ENCODE measurements at regions not wholly inside any gene's neighbourhood (a gene's known extent, or its start where the extent isn't known, plus 50 kb on each side); places are given as distances from the start of the nearest gene placed in this dataset.
A peak's percentile ranks its signal among the peaks of the same experiment; 100 is the strongest.
"Not testable (repeated sequence)": the region's sequence is repeated elsewhere in the genome, so short reads cannot be mapped to it uniquely, and the experiment has no call there.

- DNase-seq (ENCODE audit: low read depth, low spot score); H3K27ac ChIP-seq; H3K4me3 ChIP-seq; H3K9me3 ChIP-seq (ENCODE audit: low read depth, low read length); H3K36me3 ChIP-seq (ENCODE audit: insufficient read depth, low read length); H3K9ac ChIP-seq (ENCODE audit: insufficient read length): not testable (repeated sequence)
Measured at GRCh38 chr9:41679312-41679711, 449.9 kb downstream of the CNTNAP3B start.

DNA sequence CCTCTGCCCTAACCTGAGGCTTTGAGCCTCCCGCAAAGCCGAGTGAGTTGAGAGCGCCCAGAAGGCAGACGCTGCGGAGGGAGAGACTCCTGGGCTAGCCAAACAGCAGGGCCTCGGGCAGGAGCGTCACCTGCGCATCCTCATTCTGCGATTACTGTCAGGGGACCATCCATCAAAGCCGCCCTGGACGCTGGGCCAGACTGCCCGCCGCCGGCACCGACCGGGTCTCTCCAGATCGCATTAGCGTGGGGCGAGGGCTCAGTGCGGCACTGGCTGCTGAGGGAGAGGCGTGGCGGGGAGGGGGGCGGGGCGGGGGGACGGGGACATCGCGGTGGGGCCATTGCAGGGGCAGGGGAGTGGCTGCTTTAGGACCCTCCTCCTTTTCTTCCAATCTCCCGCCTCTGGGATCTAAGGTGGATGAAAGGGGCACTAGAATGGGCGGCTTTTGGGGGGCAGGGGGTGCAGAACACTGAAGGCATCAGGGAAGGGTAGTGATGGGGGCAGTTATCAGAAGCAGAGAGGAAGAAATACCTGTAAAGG, 465.7 kb downstream of the CNTNAP3B start:
- H3K27ac ChIP-seq; H3K36me3 ChIP-seq (ENCODE audit: insufficient read depth, low read length); H3K9me3 ChIP-seq (ENCODE audit: low read depth, low read length); H3K4me3 ChIP-seq; H3K9ac ChIP-seq (ENCODE audit: insufficient read length); DNase-seq (ENCODE audit: low read depth, low spot score): not testable (repeated sequence)

DNA sequence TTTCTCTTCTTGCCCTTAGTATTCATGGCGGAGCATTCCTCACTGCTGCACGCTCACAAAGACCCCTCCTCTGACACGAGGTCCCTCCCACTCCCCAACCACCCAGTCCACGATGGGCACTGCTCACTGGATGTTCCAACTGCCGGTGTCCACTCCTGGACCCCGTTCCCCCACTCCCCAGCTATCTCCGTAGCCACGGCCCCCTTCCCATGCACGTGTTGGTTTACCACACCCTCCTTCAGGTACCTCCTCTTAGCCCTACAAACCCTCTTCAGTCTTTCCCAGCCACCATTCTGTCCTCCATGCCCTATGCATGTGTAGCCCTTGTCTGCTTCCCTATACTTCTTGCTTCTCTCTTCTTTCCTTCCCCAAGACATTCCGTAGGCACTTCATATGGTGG, 469.6 kb upstream of the ZNG1F start:
- H3K27ac ChIP-seq; H3K9ac ChIP-seq (ENCODE audit: insufficient read length); H3K36me3 ChIP-seq (ENCODE audit: insufficient read depth, low read length); H3K9me3 ChIP-seq (ENCODE audit: low read depth, low read length); H3K4me3 ChIP-seq; DNase-seq (ENCODE audit: low read depth, low spot score): not testable (repeated sequence)

DNA sequence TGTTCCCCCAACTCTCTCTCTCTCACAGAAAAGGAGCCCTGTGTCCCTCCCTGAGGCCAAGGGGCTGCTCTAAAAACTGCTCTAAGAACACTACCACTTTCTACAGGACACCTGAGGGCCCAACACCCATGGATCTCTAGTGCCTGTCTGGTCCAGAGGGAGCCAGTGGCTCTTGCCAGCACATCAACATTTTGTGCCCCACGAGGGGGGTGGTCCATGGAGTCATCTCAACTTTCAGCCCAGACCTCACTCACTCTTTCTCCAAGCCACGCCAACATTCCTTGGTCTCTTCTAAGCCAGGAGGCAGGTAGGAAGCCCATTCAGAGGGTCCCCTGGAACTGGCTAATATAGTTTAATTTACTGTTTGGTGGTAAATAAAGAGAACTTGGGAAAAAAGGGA, 469.0 kb upstream of the ZNG1F start:
- not testable (repeated sequence) for H3K4me3 ChIP-seq; H3K27ac ChIP-seq; H3K9ac ChIP-seq (ENCODE audit: insufficient read length); DNase-seq (ENCODE audit: low read depth, low spot score); H3K36me3 ChIP-seq (ENCODE audit: insufficient read depth, low read length); H3K9me3 ChIP-seq (ENCODE audit: low read depth, low read length)

DNA sequence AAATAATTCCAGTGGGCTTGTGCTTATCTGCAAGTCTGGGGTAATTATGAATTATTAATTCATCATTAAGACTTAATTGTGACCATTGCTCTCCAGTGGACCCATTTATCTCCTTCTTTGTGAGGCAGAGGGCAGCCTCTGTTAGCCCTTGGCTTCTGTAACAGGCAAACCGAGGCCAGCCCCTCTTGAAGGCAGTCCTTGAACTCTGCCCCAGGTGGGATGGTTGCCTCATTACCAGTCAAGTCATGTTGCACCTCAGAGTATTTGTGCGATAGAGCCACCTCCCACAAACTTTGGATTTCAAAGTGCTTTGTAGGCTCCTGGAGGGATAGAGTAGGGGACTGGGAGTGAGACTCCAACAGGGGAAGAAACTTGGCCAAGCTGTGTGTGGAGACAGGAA, 468.0 kb upstream of the ZNG1F start:
- H3K4me3 ChIP-seq; H3K9ac ChIP-seq (ENCODE audit: insufficient read length); DNase-seq (ENCODE audit: low read depth, low spot score); H3K9me3 ChIP-seq (ENCODE audit: low read depth, low read length); H3K36me3 ChIP-seq (ENCODE audit: insufficient read depth, low read length); H3K27ac ChIP-seq: not testable (repeated sequence)

DNA sequence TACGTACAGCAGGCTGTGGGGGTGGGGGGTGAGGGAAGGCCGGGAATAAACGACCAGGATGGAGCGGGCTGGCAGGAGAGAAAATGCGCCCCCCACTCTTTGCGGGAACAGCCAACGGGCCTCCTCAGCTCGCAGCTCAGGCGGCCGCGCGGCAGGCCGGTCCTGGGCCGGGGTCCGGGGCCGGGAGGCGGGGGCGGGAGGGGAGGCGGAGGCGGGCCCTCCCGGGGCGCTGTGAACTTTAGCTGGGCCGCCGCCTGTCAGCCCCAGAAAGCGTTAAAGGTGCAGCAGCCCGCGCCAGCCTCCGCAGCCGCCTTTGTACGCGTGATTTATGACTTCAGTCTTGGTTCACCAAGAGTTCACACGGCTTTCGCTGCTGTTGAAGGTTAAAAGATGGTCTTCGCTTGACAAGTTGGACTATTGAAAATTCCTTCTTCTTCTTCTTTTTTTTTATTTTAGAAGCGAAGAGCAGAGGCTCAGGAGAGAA, 466.0 kb upstream of the ZNG1F start:
- DNase-seq (ENCODE audit: low read depth, low spot score); H3K36me3 ChIP-seq (ENCODE audit: insufficient read depth, low read length); H3K9me3 ChIP-seq (ENCODE audit: low read depth, low read length); H3K27ac ChIP-seq; H3K4me3 ChIP-seq; H3K9ac ChIP-seq (ENCODE audit: insufficient read length): not testable (repeated sequence)

DNA sequence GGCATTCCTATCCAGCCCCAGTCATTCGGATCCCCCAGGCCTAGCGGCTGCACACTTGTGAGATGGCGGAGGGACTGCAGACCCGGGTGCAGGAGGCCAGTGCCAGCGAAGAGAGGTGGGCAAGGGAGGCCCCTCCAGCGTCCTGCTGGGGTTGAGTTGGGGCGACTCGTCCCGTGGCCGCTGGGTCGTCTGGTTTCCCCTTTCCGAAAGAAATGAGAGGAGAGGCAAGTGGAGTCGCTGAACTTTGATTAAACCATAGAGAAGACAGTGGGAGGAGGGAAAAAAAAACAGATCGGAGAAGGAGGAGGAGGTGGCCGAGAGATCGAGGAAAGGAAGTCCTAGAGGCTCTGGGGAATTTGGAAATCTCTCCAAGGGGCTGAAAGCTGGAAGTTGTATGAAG, 465.2 kb upstream of the ZNG1F start:
- not testable (repeated sequence) for H3K9me3 ChIP-seq (ENCODE audit: low read depth, low read length); DNase-seq (ENCODE audit: low read depth, low spot score); H3K4me3 ChIP-seq; H3K27ac ChIP-seq; H3K36me3 ChIP-seq (ENCODE audit: insufficient read depth, low read length); H3K9ac ChIP-seq (ENCODE audit: insufficient read length)

DNA sequence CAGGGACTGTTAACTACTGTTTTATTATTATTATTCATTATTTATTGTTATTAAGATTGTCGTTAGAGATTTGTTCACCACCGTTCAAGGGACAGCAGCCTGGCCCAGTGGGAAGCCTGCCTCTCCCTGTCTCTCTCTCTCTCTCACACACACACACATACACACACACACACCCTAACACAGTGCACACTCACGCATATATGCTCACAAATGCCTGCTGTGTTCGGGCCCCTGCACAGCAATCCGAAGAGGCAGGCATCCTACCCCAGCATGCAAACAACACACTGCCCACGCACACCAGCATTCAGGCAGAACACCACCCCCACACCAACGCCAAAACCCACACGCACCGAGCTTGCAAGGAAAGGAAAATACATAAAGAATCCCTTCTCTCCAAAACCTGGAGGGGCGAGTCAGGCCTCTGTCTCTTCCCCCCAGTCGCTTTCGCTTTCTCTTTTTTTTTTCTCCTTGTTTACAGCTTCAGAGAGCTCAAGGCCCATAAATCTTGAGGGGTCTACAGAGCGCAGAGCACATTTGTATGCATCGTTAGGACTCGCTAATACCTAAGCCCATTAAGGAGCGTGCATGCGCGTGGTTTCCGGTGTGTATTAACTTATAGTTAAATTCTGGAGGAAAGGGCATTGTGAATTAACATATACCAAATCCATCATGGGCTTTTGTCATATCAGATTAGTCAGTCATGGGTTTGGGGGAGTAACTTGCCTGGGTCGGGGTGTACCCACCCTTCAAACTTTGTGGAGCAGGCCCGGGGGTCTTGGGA, 464.6 kb upstream of the ZNG1F start:
- H3K36me3 ChIP-seq (ENCODE audit: insufficient read depth, low read length); H3K4me3 ChIP-seq; H3K27ac ChIP-seq; H3K9ac ChIP-seq (ENCODE audit: insufficient read length); DNase-seq (ENCODE audit: low read depth, low spot score); H3K9me3 ChIP-seq (ENCODE audit: low read depth, low read length): not testable (repeated sequence)

GRCh38 chr9:41652800-41653199, 463.7 kb upstream of the ZNG1F start:
- not testable (repeated sequence) for H3K36me3 ChIP-seq (ENCODE audit: insufficient read depth, low read length)

DNA sequence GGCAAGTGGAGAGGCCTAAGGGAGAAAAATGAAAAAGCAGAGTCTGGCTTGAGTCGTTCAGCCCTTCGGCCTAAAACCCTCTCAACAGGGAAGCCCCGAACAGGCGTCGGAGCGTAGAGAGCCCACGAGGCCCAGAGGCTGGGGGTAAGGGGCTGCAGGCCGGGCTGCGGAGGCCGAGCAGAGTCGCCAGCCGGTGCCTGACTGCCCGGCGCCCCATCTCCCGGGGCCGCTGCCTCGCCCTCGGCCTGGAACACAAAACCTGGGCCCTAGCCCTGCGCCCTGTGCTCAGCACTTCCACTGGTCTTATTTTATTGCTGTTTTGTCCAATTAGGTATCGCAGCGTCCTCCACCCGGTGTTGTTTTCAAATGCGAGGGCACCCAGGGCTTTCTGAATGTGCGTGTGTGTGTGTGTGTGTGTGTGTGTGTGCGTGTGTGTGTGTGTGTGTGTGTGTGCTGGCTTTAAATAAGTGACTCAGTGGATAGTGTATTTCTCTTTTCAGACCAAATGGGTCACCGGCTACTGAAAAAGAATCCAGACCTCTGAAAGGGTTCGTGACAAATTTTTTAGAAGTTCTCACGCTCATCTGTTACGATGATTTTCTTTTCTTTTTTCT, 463.1 kb upstream of the ZNG1F start:
- not testable (repeated sequence) for DNase-seq (ENCODE audit: low read depth, low spot score); H3K9ac ChIP-seq (ENCODE audit: insufficient read length); H3K4me3 ChIP-seq

More at GRCh38 chr9:41652800-41653199, 463.7 kb upstream of the ZNG1F start:
- not testable (repeated sequence) for H3K9ac ChIP-seq (ENCODE audit: insufficient read length); H3K9me3 ChIP-seq (ENCODE audit: low read depth, low read length); H3K4me3 ChIP-seq; DNase-seq (ENCODE audit: low read depth, low spot score); H3K27ac ChIP-seq

DNA sequence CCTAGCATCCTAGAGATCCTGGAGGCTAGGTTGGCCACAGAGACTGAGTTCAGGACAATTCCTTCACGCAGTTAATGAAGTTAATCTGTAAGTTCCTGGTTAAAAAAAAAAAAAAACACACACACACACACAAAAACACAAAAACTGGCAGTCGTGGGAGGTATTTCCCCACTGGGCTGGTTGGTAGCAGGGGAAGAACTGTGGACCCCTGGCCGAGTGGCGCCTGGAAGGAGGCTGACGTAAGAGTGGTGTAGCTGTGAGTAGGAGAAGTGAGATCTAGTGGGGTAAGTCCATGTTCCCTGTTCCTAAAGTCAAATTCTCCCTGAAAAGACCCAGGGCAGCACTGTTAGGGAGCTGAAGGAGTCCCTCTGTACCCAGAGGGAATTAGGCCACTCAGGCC, 461.0 kb upstream of the ZNG1F start:
- H3K9me3 ChIP-seq (ENCODE audit: low read depth, low read length); DNase-seq (ENCODE audit: low read depth, low spot score); H3K9ac ChIP-seq (ENCODE audit: insufficient read length); H3K36me3 ChIP-seq (ENCODE audit: insufficient read depth, low read length); H3K27ac ChIP-seq; H3K4me3 ChIP-seq: not testable (repeated sequence)

More for the DNA sequence above, 463.1 kb upstream of the ZNG1F start:
- not testable (repeated sequence) for H3K27ac ChIP-seq; H3K36me3 ChIP-seq (ENCODE audit: insufficient read depth, low read length); H3K9me3 ChIP-seq (ENCODE audit: low read depth, low read length)

DNA sequence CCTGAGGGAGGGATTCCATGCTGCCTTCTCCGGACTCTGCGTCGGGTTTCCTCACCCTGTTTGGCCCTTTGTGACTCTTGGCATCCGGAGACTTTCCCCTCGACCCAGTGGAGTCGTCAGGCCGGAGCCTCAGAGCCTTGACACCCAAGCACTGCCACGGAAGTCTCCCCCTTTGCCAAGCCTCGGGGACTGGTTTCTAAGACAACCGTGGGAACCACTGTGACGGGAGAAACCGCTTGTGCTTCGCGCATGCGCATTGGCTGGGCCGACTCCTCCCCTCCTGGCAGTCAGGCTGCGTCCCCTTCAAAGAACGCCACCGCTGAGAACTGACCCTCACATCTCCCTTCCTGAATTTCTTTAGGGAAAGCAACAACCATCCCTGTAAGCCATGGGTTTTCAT, 459.4 kb upstream of the ZNG1F start:
- H3K9me3 ChIP-seq (ENCODE audit: low read depth, low read length); H3K9ac ChIP-seq (ENCODE audit: insufficient read length); H3K36me3 ChIP-seq (ENCODE audit: insufficient read depth, low read length); H3K27ac ChIP-seq; DNase-seq (ENCODE audit: low read depth, low spot score); H3K4me3 ChIP-seq: not testable (repeated sequence)

GRCh38 chr9:41646246-41646645, 457.1 kb upstream of the ZNG1F start:
- H3K9me3 ChIP-seq (ENCODE audit: low read depth, low read length); H3K27ac ChIP-seq; H3K4me3 ChIP-seq; DNase-seq (ENCODE audit: low read depth, low spot score); H3K9ac ChIP-seq (ENCODE audit: insufficient read length); H3K36me3 ChIP-seq (ENCODE audit: insufficient read depth, low read length): not testable (repeated sequence)

DNA sequence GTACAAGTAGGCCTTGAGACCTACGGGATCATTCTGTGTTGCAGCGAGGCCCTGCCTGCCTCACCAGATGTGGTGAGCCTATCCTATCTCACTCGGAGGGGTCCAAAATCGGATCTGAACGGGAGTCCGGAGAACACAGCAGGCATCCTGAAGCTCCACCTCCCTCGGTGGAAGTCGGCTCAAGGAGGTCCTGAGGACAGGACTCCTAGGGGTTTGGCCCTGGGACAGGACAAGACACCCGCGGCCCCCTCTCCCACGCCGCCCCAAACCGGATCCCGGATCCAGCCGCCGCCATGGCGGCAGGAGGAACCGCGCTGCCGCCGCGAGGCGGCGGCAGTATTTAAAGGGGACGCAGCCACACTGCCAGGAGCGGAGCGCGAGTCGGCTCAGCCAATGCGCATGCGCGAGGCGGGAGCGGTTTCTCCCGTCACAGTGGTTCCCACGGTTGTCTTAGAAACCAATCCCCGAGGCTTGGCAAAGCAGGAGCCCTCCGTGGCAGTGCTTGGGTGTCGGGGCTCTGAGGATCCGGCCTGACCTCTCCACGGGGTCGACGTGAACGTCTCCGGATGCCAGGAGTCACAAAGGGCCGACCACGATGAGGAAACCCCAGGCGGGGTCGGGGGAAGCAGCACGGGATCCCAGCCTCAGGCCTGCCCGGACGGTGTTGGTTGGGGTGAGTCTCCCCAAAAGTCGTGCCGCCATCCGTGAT, 454.6 kb upstream of the ZNG1F start:
- not testable (repeated sequence) for H3K9me3 ChIP-seq (ENCODE audit: low read depth, low read length); H3K36me3 ChIP-seq (ENCODE audit: insufficient read depth, low read length); H3K27ac ChIP-seq; DNase-seq (ENCODE audit: low read depth, low spot score); H3K9ac ChIP-seq (ENCODE audit: insufficient read length)
- peak overlapping the region; percentile 55; the same call in 1 of the 2 replicates for H3K4me3 ChIP-seq

Measured in SK-N-MC (cell line).